Lung microvascular endothelial cell (primary cell): ENCODE measurements at regions not wholly inside any gene's neighbourhood (a gene's known extent, or its start where the extent isn't known, plus 50 kb on each side); places are given as distances from the start of the nearest gene placed in this dataset.
"Not testable (repeated sequence)": the region's sequence is repeated elsewhere in the genome, so short reads cannot be mapped to it uniquely, and the experiment has no call there.

Experiments
- DNase-seq, 2 donors: peaks; one replicate each; pipeline versions ENCODE4 v3.0.0 to v3.0.0-alpha.2; 2010; ENCODE audit warnings: low read depth in 2 of 2

DNA sequence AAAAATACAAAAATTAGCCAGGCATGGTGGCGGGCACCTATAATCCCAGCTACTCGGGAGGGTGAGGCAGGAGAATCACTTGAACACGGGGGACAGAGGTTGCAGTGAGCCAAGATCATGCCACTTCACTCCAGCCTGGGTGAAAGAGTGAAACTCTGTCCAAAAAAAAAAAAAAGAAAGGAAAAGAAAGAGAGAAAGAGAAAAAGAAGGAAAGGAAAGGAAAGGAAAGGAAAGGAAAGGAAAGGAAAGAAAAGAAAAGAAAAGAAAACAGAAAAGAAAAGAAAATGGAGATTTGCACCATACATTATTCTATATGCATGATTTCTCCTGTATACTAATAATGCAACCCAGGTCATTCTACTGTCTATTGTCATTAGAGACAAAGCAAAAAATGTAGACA lies 421.5 kb downstream of the PCDH19 start:
- DNase-seq = not testable (repeated sequence)

DNA sequence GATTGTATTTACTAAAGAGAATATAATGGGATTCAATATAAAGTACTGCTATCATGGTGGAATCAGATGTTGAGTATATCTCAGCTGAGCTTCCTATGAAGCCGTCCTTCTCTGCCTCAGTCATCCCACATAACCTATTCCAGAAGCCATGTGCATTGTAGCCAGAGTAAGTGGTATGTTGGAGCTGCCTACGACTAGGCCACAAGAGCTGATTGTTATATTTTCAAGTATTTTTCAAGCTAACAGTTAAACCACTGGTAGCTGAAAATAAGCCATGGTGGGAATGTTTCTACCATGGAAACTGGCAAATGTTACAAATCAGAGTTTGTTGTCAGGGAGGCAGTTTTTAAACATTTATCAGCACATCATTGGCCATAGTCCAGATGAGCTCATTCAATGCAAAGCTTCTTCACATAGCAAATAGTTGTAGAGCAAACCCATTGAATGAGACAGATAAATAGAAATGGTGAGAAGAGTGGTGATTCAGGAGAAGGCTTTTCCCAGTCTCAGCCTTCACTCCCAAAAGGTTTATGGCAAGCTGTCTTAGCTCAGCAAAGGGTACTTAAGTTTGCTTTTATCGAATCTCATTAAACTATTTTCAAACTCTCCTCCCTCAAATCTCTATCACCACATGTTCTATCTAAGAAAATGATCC lies 436.4 kb downstream of the PCDH19 start:
- DNase-seq = no peak

DNA sequence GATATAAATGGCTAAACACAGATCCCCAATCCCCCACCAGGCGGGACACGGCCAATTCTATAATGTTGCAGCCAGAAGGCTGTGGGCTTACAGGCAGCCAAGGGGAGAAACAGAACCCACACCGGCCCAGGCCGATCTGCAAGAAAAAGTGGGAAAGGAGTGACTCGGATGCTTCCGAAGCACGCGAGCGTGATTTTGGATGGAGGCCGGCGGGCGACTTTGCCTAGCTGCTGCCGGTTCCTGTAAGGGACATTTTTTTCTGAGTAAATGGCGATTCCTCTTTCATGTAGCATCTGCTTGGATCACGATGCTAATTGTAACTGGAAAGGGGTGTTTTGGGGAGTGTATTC lies 470.2 kb downstream of the PCDH19 start:
- DNase-seq = no peak

DNA sequence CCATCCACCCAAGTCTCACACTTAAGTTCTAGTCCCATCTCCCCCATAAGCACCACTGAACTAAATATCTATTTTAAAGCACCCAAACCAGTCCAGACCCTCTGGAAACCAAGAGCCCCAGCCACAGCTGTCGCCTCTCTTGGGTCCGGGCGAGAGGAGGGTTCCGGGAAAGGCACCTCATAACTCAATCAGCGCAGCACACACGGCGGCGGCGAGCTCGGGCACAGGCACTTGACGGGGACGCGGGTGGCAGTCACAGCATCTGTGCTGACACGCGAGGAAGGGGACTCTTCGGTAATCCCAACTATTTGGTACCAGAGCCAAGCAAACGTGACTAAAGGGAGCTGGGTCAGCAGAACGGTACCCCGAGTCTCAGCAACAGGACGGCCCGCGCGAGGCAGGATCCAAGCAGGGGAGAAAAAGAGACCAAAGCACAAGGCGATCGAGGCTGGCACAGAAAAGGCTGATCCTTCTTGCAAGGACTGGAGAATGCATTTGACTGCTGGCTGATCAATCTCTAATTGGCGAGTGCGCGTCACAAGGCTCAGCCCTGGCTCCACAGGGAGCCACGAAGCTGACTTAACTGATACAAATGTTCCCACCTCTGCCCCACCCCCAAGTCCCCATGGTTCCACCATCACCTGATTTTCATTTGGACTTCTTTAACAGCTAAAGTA lies 470.7 kb downstream of the PCDH19 start:
- DNase-seq = not testable (repeated sequence)

DNA sequence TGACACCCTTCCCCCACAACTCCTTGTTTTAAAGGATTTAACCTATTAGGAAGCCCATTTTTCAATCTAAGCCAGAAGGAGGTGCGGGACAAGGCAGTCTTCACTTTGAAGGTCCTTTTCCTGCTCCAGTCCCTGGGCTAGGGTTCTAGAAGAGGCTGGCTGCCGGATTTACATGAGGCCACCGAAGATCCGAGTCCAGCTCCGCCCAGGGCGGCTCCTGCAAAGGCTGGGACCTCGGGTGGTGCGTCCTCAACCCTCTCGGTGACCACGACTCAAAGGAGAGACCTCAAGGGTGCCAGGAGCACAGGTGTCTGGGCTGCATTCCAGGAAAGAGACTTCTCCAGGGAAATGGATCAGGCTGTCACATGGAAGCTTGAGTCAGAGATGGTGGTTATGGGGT lies 471.6 kb downstream of the PCDH19 start:
- DNase-seq = no peak

DNA sequence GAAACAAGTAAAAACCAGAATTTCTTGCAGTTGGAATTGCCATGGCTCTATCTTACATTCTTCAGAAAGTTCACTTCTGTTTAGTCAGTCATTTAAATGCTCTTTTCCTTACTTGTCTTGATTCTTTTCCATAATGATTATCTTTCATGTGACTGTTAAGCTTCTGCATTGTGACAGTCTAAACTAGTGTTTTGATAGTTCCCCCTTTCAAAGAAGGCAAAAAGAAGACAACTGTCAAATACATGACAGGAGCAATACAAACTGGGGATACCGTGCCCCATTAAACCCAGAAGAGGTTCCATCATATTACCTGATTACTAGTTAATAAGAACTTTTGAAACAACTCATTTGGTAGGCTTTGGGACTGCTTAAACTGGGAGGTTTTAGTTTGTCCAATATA lies 476.2 kb downstream of the PCDH19 start:
- DNase-seq = no peak

DNA sequence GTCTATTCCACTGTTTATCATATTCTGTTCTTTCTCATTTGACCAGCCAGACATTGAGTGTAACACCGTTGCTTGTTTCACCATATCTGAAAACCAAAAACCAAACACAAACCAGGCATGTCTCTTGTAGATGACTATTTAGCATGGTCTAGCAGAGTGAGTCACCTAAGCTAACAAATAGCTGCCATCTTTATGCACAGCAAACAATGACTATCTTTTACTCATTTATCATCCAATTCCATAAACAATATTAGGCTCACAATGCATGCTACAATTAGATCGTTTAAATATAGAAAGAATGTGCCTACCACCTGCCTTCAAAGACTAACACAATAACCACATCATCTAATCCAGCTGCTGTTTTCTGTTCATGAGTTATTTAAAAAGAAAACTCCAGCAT lies 495.4 kb downstream of the PCDH19 start:
- no peak for DNase-seq

DNA sequence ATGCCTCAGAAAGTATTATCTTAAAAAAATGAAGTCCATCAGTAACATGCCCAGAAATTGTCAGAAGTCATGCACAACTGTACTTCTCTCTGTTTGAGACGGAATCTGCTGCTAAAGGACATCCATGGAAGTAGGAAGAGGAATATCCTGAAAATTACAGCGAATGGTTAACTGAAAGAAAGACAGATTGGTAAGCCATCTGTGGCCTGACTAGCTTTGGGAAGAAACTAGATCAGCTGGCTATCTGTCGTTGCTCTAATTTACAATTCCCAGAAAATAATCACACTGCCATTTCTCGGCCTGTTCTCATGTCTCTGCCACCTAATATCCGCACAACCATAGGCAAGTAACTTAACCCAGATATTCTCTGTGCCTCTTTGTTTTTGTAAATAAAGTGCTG lies 496.5 kb downstream of the PCDH19 start:
- DNase-seq = no peak

DNA sequence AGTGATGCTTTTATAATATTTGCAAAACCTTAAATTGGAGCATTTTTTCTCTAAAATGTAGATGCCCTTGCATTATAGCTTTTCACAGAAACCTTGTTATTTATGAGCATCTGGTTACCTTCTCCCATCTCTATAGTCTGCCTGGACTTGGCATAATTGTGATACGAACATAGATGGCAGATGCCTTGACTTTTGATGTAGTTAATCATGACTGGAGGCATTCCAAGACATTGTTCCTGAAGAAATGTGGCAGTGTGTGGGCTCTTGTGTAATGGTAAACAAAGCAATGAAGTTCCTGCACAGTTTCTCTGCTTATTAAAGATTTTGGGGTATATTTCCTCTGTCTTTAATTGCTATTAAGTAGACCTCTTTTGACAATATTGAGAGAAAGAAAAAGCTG lies 500.1 kb downstream of the PCDH19 start:
- DNase-seq = no peak

DNA sequence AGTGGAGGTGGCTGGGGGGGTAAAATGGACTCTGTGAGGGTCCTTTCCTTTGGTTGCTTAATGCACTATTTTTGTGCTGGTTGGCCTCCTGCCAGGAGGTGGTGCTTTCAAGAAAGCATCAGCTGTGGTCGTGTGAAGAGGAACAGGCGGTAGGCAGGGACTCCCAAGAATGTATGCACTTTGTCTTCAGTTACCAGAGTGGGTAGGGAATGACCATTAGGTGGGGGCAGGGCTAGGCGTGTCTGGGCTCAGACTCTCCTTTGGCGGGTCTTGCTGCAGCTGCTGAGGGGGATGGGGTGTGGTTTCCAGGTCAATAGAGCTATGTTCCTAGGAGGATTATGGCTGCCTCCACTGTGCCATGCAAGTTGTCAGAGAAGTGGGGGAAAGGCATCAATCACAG lies 509.0 kb downstream of the PCDH19 start:
- no peak for DNase-seq

DNA sequence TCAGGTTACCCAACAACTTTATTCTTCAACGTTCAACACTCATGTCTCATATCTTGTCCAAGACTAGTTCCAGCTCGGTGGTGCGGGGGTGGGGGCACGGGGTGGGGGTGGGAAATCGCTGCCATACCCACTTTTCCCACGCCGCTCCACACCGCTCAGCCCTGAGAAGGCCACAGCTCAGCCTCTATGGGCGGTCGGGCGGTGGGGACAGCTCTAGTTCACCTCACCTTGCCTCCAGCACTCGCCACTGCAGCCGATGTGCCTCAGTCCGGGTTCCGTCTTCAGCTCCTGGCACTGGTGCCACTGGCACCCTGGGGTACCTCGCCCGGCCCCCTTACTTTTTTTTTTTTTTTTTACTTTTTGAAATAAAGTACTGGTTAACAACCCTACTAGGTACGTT lies 522.2 kb downstream of the PCDH19 start:
- no peak for DNase-seq

DNA sequence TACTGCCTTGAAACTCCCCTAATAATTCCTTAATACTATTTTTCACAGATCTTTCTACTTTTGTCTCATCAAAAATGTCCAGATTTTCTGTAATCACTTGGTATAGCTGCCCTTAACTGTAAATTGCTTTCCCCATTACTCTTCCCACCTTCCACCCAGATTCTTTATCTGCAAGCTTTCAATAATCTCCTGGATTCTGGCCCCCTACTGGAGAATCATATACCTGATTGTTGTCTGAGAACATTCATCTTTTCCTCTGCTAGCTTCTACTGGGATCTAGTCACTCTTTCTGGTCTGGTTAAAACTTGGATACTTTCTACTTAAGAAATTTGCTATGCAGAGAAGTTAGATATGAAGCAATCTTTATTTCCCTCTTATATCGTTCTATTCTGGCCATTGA lies 552.6 kb downstream of the PCDH19 start:
- DNase-seq = no peak

DNA sequence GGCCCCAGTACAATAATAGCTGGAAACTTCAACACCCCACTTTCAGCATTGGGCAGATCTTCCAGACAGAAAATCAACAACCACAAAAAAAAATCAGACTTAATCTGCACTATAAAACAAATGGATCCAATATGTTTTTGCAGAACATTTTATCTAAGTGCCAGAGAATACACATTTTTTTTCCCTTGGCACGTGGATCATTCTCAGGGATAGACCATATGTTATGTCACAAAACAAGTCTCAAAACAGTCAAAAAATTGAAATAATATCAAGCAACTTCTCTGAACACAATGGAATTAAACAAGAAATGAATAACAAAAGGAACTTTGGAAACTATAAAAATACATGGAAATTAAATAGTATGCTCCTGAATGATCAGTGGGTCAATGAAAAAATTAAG lies 576.3 kb downstream of the PCDH19 start:
- no peak for DNase-seq

DNA sequence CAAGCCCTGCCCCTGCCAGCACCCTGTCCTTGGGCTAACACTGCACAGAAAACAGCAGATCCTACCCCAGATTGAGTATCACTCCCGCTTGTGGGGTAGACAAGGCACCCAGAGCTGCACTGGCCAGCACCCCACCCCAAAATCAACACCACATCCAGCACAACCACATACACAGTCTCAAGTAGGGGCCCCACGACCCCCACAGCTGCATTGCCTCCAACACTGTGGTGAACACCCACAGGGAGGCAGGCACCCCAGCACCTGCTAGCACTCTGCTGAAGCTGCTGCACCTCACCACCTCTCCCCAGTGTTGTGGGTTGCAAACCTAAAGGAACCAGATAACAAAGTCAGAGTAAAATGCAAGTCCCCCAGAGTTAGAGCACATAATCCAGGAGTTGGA lies 589.9 kb downstream of the PCDH19 start:
- DNase-seq = no peak

DNA sequence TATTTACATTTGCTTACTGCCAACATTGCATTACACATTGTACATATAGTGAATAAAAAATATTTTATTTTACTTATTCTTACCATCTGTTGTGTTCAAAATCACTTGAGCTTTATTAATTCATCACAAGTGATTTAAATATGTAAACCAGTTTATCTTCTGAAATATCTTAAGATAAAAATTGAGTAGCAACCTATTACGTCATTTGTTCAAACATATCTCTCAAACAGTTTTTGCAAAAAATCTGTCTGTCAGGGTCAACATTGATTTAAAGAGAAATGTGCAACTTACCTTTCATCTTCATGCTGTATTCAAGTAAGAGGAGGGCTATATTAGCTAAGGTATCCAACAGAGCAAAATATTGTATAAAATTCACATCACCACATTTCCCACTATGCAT lies 610.1 kb downstream of the PCDH19 start:
- no peak for DNase-seq

DNA sequence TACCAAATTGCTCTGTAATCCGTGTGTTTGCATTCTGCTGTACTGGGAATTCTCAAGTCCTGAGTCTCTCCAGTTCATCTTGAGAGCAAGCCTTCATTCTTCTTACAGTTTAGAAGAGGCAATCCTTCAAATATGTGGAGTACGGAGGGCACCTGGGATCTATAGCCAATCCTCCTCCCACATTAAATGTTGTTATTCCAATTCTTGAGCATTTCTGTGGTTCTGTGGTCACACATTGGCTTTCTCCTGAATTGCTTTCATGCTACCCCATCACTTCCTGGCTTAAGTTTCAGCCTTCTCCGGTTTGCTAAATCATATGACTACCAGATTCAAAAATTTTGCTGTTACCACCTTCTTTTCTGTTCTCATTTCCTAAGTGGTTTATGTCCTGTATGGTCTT lies 611.1 kb downstream of the PCDH19 start:
- no peak for DNase-seq

DNA sequence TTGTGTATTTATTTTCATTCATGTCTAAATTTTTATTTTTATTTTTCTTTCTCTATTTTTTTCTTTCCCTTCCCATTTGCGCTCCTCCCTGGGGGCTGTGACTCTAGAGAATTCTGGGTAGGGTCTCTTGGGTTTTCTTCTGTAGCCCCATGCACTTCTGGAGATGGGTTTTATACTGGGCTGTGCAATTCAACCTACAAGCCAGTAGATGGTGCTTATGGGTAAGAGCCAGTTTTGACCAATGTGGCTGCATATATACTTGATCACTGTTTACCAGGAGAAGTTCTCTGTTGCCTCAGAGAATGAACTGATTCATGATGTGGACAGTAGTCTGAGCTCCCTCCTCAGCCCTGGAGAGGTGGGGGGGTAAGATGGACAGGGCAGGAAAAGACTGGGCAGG lies 614.6 kb downstream of the PCDH19 start:
- peak in 1 of 2 donors; percentile 1 for DNase-seq

DNA sequence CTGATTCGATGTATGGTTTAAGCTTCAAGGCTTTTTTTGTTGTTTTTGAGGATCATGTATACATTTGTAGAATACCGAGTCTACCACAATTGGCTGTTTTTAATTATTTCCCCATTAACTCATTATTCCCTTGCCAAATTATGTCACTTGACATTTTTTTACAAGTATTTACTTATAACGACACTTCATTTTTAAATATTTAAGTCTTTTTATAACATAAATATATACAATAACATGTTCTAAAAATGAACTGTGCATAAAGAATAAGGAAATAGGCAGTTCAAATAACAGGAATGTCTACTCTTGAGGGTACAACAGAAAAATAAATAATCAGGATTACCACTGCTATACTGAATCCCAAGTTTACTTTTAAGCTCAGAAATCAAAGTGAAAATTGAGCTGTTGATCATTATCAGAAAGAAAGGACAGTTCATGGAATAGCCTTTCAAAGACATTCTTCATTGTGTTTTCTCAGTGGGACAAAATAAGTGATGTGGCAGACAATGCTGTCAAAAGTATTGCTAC lies 627.5 kb downstream of the PCDH19 start:
- DNase-seq = no peak

DNA sequence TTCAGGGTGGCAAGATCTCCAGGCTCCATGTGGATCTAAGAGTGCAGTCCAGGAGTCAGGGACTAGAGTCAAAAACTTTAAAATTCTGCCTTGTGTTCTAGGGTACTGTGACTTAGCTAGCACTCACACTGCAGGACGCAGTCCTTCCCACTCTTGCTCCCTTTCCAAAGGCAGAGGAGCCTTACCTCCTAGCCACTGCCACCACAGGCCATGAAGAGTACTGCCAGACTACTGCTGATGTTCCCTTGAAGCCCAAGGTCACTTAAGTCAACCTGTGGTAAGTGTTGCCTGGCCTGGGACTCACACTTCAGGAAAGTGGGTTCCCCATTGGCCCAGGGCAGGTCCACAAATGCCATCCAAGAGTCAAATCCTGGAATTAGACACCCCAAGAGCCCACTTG lies 632.2 kb downstream of the PCDH19 start:
- DNase-seq = no peak

DNA sequence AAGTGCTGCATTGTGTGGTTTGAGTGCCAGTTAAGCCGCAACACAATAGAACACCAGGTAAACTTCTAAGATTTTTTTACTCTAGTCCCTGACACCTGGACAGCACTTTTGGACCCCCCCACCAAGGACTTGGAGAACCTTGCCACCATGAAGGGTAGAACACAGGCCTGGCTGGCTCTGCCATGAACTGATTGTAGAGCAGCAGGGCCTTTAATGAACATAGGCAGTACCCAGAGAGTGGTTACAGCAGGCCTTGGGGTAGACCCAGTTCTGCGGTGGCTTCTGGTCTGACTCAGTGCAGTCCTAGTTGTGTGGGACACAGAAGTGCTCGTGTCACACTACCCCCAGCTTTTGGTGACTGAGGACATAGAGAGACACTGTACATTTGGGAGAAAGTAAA lies 648.3 kb downstream of the PCDH19 start:
- DNase-seq = no peak

DNA sequence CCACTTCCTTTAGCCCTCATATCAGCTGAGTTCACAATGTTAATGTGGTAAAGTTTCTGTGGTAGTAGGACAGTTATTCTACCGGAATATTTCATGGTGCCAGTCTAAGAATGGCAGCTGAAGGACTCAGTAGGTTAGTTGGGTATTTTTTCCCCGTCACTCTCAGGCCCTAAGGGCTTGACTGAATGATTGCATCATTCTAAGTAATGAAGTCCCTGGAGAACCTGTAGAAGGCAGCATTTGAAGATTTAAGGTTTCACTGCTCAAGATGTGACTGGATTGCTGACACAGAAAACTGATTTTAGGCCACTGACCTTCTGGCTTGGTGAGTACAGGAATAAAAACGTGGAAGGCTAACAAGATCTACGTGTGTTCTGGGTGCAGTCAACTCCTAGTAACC lies 657.3 kb downstream of the PCDH19 start:
- no peak for DNase-seq

DNA sequence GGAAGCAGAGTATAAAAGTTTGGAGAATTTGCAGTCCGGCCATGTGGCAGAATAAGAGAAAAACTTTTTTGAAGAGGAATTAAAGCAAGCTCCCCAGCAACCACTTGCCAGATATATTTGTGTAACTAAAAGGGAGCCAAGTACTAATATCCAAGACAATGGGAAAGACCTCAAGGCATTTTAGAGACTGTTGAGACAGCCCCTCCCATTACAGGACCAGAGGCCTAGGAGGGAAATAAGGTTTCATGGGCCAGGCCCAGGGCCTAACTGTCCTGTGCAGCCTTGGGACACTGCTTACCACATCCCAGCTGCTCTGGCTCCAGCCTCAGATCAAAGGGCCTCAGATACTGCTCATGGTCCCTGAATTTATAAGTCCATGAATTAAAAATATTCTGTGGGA lies 659.4 kb downstream of the PCDH19 start:
- no peak for DNase-seq

DNA sequence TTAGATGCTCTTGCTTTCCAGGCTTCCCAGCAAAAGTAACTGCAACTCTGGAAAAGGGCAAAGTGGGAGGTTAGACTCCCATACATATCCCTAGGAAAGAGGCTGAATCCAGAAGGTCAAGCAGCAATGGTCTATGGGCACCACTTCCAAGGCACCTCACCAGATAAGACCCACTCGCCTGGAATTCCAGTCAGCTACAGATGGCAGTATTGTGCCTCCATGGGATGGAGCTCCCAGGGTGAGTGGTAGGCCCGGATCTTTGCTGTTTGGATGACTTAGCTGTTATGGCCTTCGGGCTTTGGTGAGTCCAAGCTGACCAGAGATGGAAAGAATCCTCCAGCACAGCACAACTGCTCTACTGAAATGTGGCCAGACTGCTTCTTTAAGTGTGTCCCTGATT lies 688.0 kb downstream of the PCDH19 start:
- DNase-seq = no peak

DNA sequence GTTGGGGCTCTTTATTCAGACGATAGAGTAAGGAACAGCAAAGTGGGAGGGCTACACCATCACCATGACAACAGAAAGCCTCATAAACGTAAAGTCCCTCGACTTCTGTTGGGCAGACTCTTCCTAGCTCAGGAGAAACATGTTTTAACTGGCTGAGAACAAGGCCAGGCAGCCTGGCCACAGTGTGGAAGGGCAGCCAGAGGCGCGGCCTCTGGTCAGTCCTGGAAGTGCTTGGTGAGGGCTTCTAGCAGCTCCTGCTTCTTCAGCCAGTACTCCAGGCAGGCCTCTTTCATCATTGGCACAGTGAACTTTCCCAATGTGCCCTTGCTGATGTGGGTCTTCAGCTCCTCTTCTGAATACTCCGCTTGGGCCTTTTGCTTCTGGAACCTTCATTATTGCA lies 690.9 kb downstream of the PCDH19 start:
- no peak for DNase-seq
